GM19351 (cell line): ENCODE measurements at regions not wholly inside any gene's neighbourhood (a gene's known extent, or its start where the extent isn't known, plus 50 kb on each side); places are given as distances from the start of the nearest gene placed in this dataset.
"Not testable (repeated sequence)": the region's sequence is repeated elsewhere in the genome, so short reads cannot be mapped to it uniquely, and the experiment has no call there.

ENCODE experiments used
- ATAC-seq: cut with Tn5 transposase; IDR thresholded peaks from one replicate; pipeline ENCODE4 v1.9.1; 2021; ENCODE audit warnings: mild to moderate bottlenecking, moderate library complexity; ENCODE audit not compliant: unreplicated experiment

- ATAC-seq: no peak
Measured at GRCh38 chr9:105093685-105094084, 150.8 kb upstream of the SLC44A1 start.

GRCh38 chr9:105098370-105098769, 146.1 kb upstream of the SLC44A1 start:
- no peak for ATAC-seq

GRCh38 chr9:105103776-105104175, 140.7 kb upstream of the SLC44A1 start:
- no peak for ATAC-seq

GRCh38 chr9:105114318-105114717, 130.1 kb upstream of the SLC44A1 start:
- no peak for ATAC-seq

- peak; percentile 84 for ATAC-seq
Measured at GRCh38 chr9:105114964-105115728, 129.3 kb upstream of the SLC44A1 start.

GRCh38 chr9:105116052-105116868, 128.2 kb upstream of the SLC44A1 start:
- ATAC-seq: no peak

- ATAC-seq: no peak
Measured at GRCh38 chr9:105117234-105117633, 127.2 kb upstream of the SLC44A1 start.

- no peak for ATAC-seq
Measured at GRCh38 chr9:105118636-105119035, 125.8 kb upstream of the SLC44A1 start.

GRCh38 chr9:105119156-105119555, 125.3 kb upstream of the SLC44A1 start:
- ATAC-seq: no peak

GRCh38 chr9:105121861-105122430, 122.5 kb upstream of the SLC44A1 start:
- no peak for ATAC-seq

GRCh38 chr9:105124598-105124997, 119.9 kb upstream of the SLC44A1 start:
- not testable (repeated sequence) for ATAC-seq

GRCh38 chr9:105126226-105126625, 118.2 kb upstream of the SLC44A1 start:
- ATAC-seq: no peak

GRCh38 chr9:105127863-105128220, 116.6 kb upstream of the SLC44A1 start:
- ATAC-seq: peak; percentile 97

GRCh38 chr9:105128908-105129600, 115.4 kb upstream of the SLC44A1 start:
- ATAC-seq: no peak

GRCh38 chr9:105129731-105130130, 114.7 kb upstream of the SLC44A1 start:
- no peak for ATAC-seq

GRCh38 chr9:105131981-105132380, 112.5 kb upstream of the SLC44A1 start:
- no peak for ATAC-seq

GRCh38 chr9:105132606-105133005, 111.8 kb upstream of the SLC44A1 start:
- no peak for ATAC-seq

- no peak for ATAC-seq
Measured at GRCh38 chr9:105138306-105138801, 106.1 kb upstream of the SLC44A1 start.

GRCh38 chr9:105141146-105141975, 103.1 kb upstream of the SLC44A1 start:
- ATAC-seq: peak; percentile 97

GRCh38 chr9:105141976-105142250, 102.5 kb upstream of the SLC44A1 start:
- no peak for ATAC-seq
